ENCODE measurements at regions not wholly inside any gene's neighbourhood (a gene's known extent, or its start where the extent isn't known, plus 50 kb on each side); places are given as distances from the start of the nearest gene placed in this dataset.

GRCh38 chr6:80969439-80969838 lies 783.0 kb downstream of the TENT5A start:
- Histone ChIP-seq H2AFZ (no peak overlapping the region), H3K4me3 (no peak overlapping the region), H3K79me2 (no peaks in the 10 kb centered on the region), H4K20me1 (ENCODE audit: insufficient read depth, poor library complexity, severe bottlenecking) (no peaks in the 10 kb centered on the region), H3K36me3 (replicated peaks; ENCODE audit: insufficient read depth, low read depth) (no peaks in the 10 kb centered on the region), H3K9me2 (replicated peaks; ENCODE audit: insufficient read depth) (no peaks in the 10 kb centered on the region), H3K27ac (no peak overlapping the region), H3K27me3 (no peaks in the 10 kb centered on the region), H3K9me3 (ENCODE audit: low read depth) (no peaks in the 10 kb centered on the region), H3K4me1 (ENCODE audit: insufficient read depth) (no peaks in the 10 kb centered on the region), H3K4me2 (no peak overlapping the region)
- TF ChIP-seq EZH2phosphoT487 (IDR thresholded peaks at IDR 0.05; ENCODE audit: low read depth, severe bottlenecking, unreplicated experiment): no peak
- TF ChIP-seq CTCF (IDR thresholded peaks at IDR 0.05; ENCODE audit: poor library complexity): no peak
- TF ChIP-seq EZH2 (IDR thresholded peaks at IDR 0.05; ENCODE audit: borderline replicate concordance): no peak
- DNase-seq (ENCODE audit: low spot score): no peak

GRCh38 chr6:80967609-80968008 lies 784.9 kb downstream of the TENT5A start:
- no peaks in the 10 kb centered on the region for H3K27me3 ChIP-seq
- no peaks in the 10 kb centered on the region for H3K9me3 ChIP-seq (ENCODE audit: low read depth)
- H3K27ac ChIP-seq: no peak overlapping the region
- H4K20me1 ChIP-seq (ENCODE audit: insufficient read depth, poor library complexity, severe bottlenecking): no peaks in the 10 kb centered on the region
- H3K9me2 ChIP-seq (replicated peaks; ENCODE audit: insufficient read depth): no peaks in the 10 kb centered on the region
- H3K4me2 ChIP-seq: no peak overlapping the region
- no peaks in the 10 kb centered on the region for H3K4me1 ChIP-seq (ENCODE audit: insufficient read depth)
- WGBS (ENCODE audit: low lambda C conversion rate, missing lambda C conversion rate): 50% methylated on average over 1 of the region's 1 CpG
- H3K79me2 ChIP-seq: no peaks in the 10 kb centered on the region
- TF ChIP-seq EZH2phosphoT487 (IDR thresholded peaks at IDR 0.05; ENCODE audit: low read depth, severe bottlenecking, unreplicated experiment) (no peak), EZH2 (IDR thresholded peaks at IDR 0.05; ENCODE audit: borderline replicate concordance) (no peak), CTCF (IDR thresholded peaks at IDR 0.05; ENCODE audit: poor library complexity) (no peak)
- no peak overlapping the region for H2AFZ ChIP-seq
- H3K4me3 ChIP-seq: no peak overlapping the region
- H3K36me3 ChIP-seq (replicated peaks; ENCODE audit: insufficient read depth, low read depth): no peaks in the 10 kb centered on the region
- DNase-seq (ENCODE audit: low spot score): no peak

- Histone ChIP-seq H3K27ac (no peak overlapping the region), H3K4me3 (no peak overlapping the region), H4K20me1 (ENCODE audit: insufficient read depth, poor library complexity, severe bottlenecking) (no peaks in the 10 kb centered on the region), H3K9me3 (ENCODE audit: low read depth) (no peaks in the 10 kb centered on the region), H3K27me3 (no peaks in the 10 kb centered on the region), H3K9me2 (replicated peaks; ENCODE audit: insufficient read depth) (no peaks in the 10 kb centered on the region), H2AFZ (no peak overlapping the region), H3K36me3 (replicated peaks; ENCODE audit: insufficient read depth, low read depth) (no peaks in the 10 kb centered on the region), H3K79me2 (no peaks in the 10 kb centered on the region), H3K4me1 (ENCODE audit: insufficient read depth) (no peaks in the 10 kb centered on the region), H3K4me2 (no peak overlapping the region)
- TF ChIP-seq EZH2 (IDR thresholded peaks at IDR 0.05; ENCODE audit: borderline replicate concordance) (no peak), EZH2phosphoT487 (IDR thresholded peaks at IDR 0.05; ENCODE audit: low read depth, severe bottlenecking, unreplicated experiment) (no peak), CTCF (IDR thresholded peaks at IDR 0.05; ENCODE audit: poor library complexity) (no peak)
- peak; percentile 13 for DNase-seq (ENCODE audit: low spot score)
Observed at GRCh38 chr6:80962382-80962781, 790.1 kb downstream of the TENT5A start.

- H3K4me1 ChIP-seq (ENCODE audit: insufficient read depth): no peaks in the 10 kb centered on the region
- H2AFZ ChIP-seq: no peak overlapping the region
- H3K4me2 ChIP-seq: no peak overlapping the region
- no peaks in the 10 kb centered on the region for H4K20me1 ChIP-seq (ENCODE audit: insufficient read depth, poor library complexity, severe bottlenecking)
- H3K36me3 ChIP-seq (replicated peaks; ENCODE audit: insufficient read depth, low read depth): no peaks in the 10 kb centered on the region
- H3K9me3 ChIP-seq (ENCODE audit: low read depth): no peaks in the 10 kb centered on the region
- H3K9me2 ChIP-seq (replicated peaks; ENCODE audit: insufficient read depth): no peaks in the 10 kb centered on the region
- H3K27ac ChIP-seq: no peak overlapping the region
- no peaks in the 10 kb centered on the region for H3K27me3 ChIP-seq
- WGBS (ENCODE audit: low lambda C conversion rate, missing lambda C conversion rate): 89% methylated on average over 3 of the region's 3 CpGs
- H3K79me2 ChIP-seq: no peaks in the 10 kb centered on the region
- H3K4me3 ChIP-seq: no peak overlapping the region
- DNase-seq (ENCODE audit: low spot score): no peak
- TF ChIP-seq EZH2 (IDR thresholded peaks at IDR 0.05; ENCODE audit: borderline replicate concordance) (no peak), CTCF (IDR thresholded peaks at IDR 0.05; ENCODE audit: poor library complexity) (no peak), EZH2phosphoT487 (IDR thresholded peaks at IDR 0.05; ENCODE audit: low read depth, severe bottlenecking, unreplicated experiment) (no peak)
Observed at GRCh38 chr6:80961166-80961565, 791.3 kb downstream of the TENT5A start.

Measured in hepatocyte (in vitro differentiated cells).